IMR-90 (cell line): ENCODE measurements at regions not wholly inside any gene's neighbourhood (a gene's known extent, or its start where the extent isn't known, plus 50 kb on each side); places are given as distances from the start of the nearest gene placed in this dataset.

ENCODE experiments used
- CTCF ChIP-seq: conservative IDR thresholded peaks from 2 replicates; pipeline ENCODE4 v1.5.1; 2012; ENCODE audit warnings: mild to moderate bottlenecking, low read depth, low read length, improper control_type of control experiment
- RAD21 ChIP-seq: IDR thresholded peaks from 2 replicates; pipeline ENCODE4 v1.6.1; 2012; ENCODE audit warnings: low read length, improper control_type of control experiment

GRCh38 chr11:106399076-106399511 is 321.6 kb downstream of the AASDHPPT start:
- no peak; the same call in 1 of the 2 replicates for TF ChIP-seq RAD21
- TF ChIP-seq CTCF = no peak
